WI38 (cell line): ENCODE measurements at regions not wholly inside any gene's neighbourhood (a gene's known extent, or its start where the extent isn't known, plus 50 kb on each side); places are given as distances from the start of the nearest gene placed in this dataset.
"Not testable (repeated sequence)": the region's sequence is repeated elsewhere in the genome, so short reads cannot be mapped to it uniquely, and the experiment has no call there.

ENCODE experiments used
- H3K4me3 ChIP-seq: 2 replicates; pipeline ENCODE4 v1.5.1; 2011; ENCODE audit warnings: low read depth, mild to moderate bottlenecking, control low read depth, low read length
- CTCF ChIP-seq: IDR thresholded peaks from 2 replicates; pipeline ENCODE4 v1.5.1; 2012; ENCODE audit warnings: low read depth, mild to moderate bottlenecking, control low read depth, low read length

- no peak for TF ChIP-seq CTCF
- H3K4me3 ChIP-seq: no peak overlapping the region
Measured at GRCh38 chr9:33690143-33690933, 105.0 kb upstream of the PRSS3 start.

GRCh38 chr9:33695299-33695698 is 100.1 kb upstream of the PRSS3 start:
- H3K4me3 ChIP-seq: no peak overlapping the region
- no peak for TF ChIP-seq CTCF

- no peak overlapping the region for H3K4me3 ChIP-seq
- no peak for TF ChIP-seq CTCF
Measured at GRCh38 chr9:33695856-33696255, 99.5 kb upstream of the PRSS3 start.

- TF ChIP-seq CTCF: no peak
Measured at GRCh38 chr9:33697171-33697570, 98.2 kb upstream of the PRSS3 start.

GRCh38 chr9:33698267-33698666 is 97.1 kb upstream of the PRSS3 start:
- no peak for TF ChIP-seq CTCF

More at GRCh38 chr9:33697171-33697570, 98.2 kb upstream of the PRSS3 start:
- H3K4me3 ChIP-seq: no peak overlapping the region

GRCh38 chr9:33700940-33701339 is 94.4 kb upstream of the PRSS3 start:
- H3K4me3 ChIP-seq: not testable (repeated sequence)

More at GRCh38 chr9:33698267-33698666, 97.1 kb upstream of the PRSS3 start:
- H3K4me3 ChIP-seq: no peak overlapping the region

- TF ChIP-seq CTCF: no peak
- H3K4me3 ChIP-seq: no peak overlapping the region
Measured at GRCh38 chr9:33703430-33704102, 91.8 kb upstream of the PRSS3 start.

GRCh38 chr9:33705440-33705839 is 89.9 kb upstream of the PRSS3 start:
- not testable (repeated sequence) for H3K4me3 ChIP-seq
